ENCODE measurements at regions not wholly inside any gene's neighbourhood (a gene's known extent, or its start where the extent isn't known, plus 50 kb on each side); places are given as distances from the start of the nearest gene placed in this dataset.

DNA sequence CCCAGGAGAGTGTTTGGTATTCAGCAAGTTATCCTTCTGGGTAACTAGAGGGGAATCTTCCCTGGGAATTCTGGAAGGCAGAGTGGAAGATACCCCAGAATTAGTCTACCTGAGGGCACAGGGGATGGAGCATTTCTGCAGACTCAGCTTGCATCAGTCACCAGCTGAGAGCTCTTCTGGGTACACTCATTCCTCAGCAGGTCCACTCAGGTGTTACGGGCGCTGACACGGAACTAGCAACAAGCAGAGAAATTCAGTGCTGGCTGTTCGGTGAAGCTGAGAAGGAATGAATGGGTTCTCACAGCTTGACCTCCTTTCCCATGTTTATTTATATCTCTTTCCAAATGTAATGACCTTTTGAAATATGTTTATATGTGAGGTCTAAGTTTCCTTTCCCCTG, 106.0 kb upstream of the PNPLA4 start:
- TF ChIP-seq POLR2A (IDR thresholded peaks at IDR 0.05; ENCODE audit: low read length) = no peak
- TF ChIP-seq, protein P1, sequence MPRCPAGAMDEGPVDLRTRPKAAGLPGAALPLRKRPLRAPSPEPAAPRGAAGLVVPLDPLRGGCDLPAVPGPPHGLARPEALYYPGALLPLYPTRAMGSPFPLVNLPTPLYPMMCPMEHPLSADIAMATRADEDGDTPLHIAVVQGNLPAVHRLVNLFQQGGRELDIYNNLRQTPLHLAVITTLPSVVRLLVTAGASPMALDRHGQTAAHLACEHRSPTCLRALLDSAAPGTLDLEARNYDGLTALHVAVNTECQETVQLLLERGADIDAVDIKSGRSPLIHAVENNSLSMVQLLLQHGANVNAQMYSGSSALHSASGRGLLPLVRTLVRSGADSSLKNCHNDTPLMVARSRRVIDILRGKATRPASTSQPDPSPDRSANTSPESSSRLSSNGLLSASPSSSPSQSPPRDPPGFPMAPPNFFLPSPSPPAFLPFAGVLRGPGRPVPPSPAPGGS (IDR thresholded peaks at IDR 0.05) = no peak
- no peak for TF ChIP-seq FOSL2 (IDR thresholded peaks at IDR 0.05)
- TF ChIP-seq FOSL2 (CRISPR knock-in tag; IDR thresholded peaks at IDR 0.05) = no peak
- no peak for TF ChIP-seq RFX5 (IDR thresholded peaks at IDR 0.05)

Measured in A549 (cell line).